Panc1 (cell line): ENCODE measurements at regions not wholly inside any gene's neighbourhood (a gene's known extent, or its start where the extent isn't known, plus 50 kb on each side); places are given as distances from the start of the nearest gene placed in this dataset.

Source experiments
- ATAC-seq: fragments of 200-7000 bp; cut with Tn5 transposase; 2 replicates; pipeline ENCODE4 v1.9.1; 2020; ENCODE audit warnings: mild to moderate bottlenecking, moderate library complexity
- BruUV-seq: library from RNA; stranded (reverse); fragments of 400-500 nt; replicated peaks from 2 replicates; lab custom pipeline; 2021; lab: Mats Ljungman, UMichigan
- CTCF ChIA-PET: fragments of 300-600 bp; sonication (Branson Sonifier 250); formaldehyde crosslinking; loops from one replicate; lab custom pipeline; 2022; ENCODE audit warnings: antibody characterized with exemption; lab: Charles Lee
- POLR2A ChIA-PET: fragments of 300-600 bp; sonication (Branson Sonifier 250); formaldehyde crosslinking; loops from one replicate; lab custom pipeline; 2022; ENCODE audit warnings: antibody characterized with exemption; lab: Charles Lee
- DNase-seq: peaks from one replicate; pipeline ENCODE4 v3.0.0-alpha.2; 2010; ENCODE audit warnings: low read depth, low spot score
- H3K27ac ChIP-seq: 2 replicates; pipeline ENCODE4 v1.5.1; 2011; ENCODE audit warnings: mild to moderate bottlenecking, low read length, inconsistent platforms
- H3K27me3 ChIP-seq: fragments of 200-500 bp; sonication (Bioruptor generic); 2 replicates; pipeline ENCODE4 v1.6.0; 2014; ENCODE audit warnings: low read length, inconsistent platforms; ENCODE audit not compliant: control insufficient read depth, insufficient read depth
- H3K36me3 ChIP-seq: fragments of 200-500 bp; sonication (Bioruptor generic); 2 replicates; pipeline ENCODE4 v1.5.1; 2014; ENCODE audit warnings: inconsistent platforms, mild to moderate bottlenecking, low read length, moderate library complexity; ENCODE audit not compliant: control insufficient read depth, insufficient read depth
- H3K4me1 ChIP-seq: 2 replicates; pipeline ENCODE4 v1.5.1; 2011; ENCODE audit warnings: inconsistent platforms, mild to moderate bottlenecking, low read length, moderate library complexity; ENCODE audit not compliant: control insufficient read depth, insufficient read depth
- H3K4me3 ChIP-seq, 2 experiments: 2 replicates each; pipeline ENCODE4 v1.5.1; 2011 to 2012; ENCODE audit warnings: low read depth in 2 of 2, low read length in 2 of 2, mild to moderate bottlenecking in 2 of 2, inconsistent platforms in 1 of 2, moderate library complexity in 1 of 2
- H3K9me3 ChIP-seq: fragments of 200-500 bp; sonication (Bioruptor generic); 2 replicates; pipeline ENCODE4 v1.5.1; 2014; ENCODE audit warnings: low read depth, mild to moderate bottlenecking, inconsistent platforms, low read length, moderate library complexity; ENCODE audit not compliant: control insufficient read depth, insufficient read depth
- CTCF ChIP-seq: fragments of 450-650 bp; IDR thresholded peaks from 2 replicates; pipeline ENCODE4 v1.5.1; 2017; ENCODE audit warnings: mild to moderate bottlenecking
- POLR2AphosphoS5 ChIP-seq: IDR thresholded peaks from 2 replicates; pipeline ENCODE4 v1.6.1; 2012; ENCODE audit warnings: mild to moderate bottlenecking, low read depth, low read length, moderate library complexity
- REST ChIP-seq, 2 experiments: IDR thresholded peaks; 2 replicates each; pipeline ENCODE4 v1.6.1; 2011 to 2012; ENCODE audit warnings: low read depth in 2 of 2, control low read depth in 1 of 2, low read length in 1 of 2, mild to moderate bottlenecking in 1 of 2, moderate library complexity in 1 of 2; ENCODE audit not compliant: insufficient read depth in 1 of 2
- SIN3A ChIP-seq: IDR thresholded peaks from 2 replicates; pipeline ENCODE4 v1.6.1; 2012; ENCODE audit warnings: low read depth, mild to moderate bottlenecking, low read length, moderate library complexity, borderline replicate concordance; ENCODE audit not compliant: insufficient read depth
- TCF7L2 ChIP-seq: IDR thresholded peaks from 2 replicates; pipeline ENCODE4 v1.6.1; 2011; ENCODE audit warnings: mild to moderate bottlenecking, low read depth, low read length, inconsistent platforms
- in situ Hi-C: cut with HindIII; loops from 2 replicates; pipeline ENCODE4 v1.10.0; 2016; ENCODE audit warnings: low sequenced_read_pairs, low pct_unique_long_range_greater_than_20kb
- intact Hi-C: fragments of 100-400 bp; cut with micrococcal nuclease; formaldehyde crosslinking; loops from one replicate; pipeline ENCODE4 v1.10.0; 2022; ENCODE audit not compliant: unreplicated experiment

GRCh38 chrX:151088221-151088620 is 88.2 kb upstream of the GPR50 start:
- Histone ChIP-seq H3K27me3 (peaks cover 20% of the 10 kb centered on the region), H3K4me1 (no peaks in the 10 kb centered on the region), H3K4me3 (no peak overlapping the region), H3K36me3 (no peaks in the 10 kb centered on the region), H3K9me3 (no peaks in the 10 kb centered on the region), H3K27ac (no peak overlapping the region)
- ChIA-PET POLR2A (no interaction called here), CTCF (no interaction called here)
- ATAC-seq (no peak), DNase-seq (no peak)
- intact Hi-C loops, result no loop called here
- TF ChIP-seq TCF7L2 (no peak), SIN3A (no peak), POLR2AphosphoS5 (no peak), CTCF (no peak), REST (IDR thresholded peaks at IDR 0.05; ENCODE audit: insufficient read depth in 1 of 2, low read depth in 2 of 2, low read length in 1 of 2) (no peak)
- BruUV-seq, result no TSS peak
- in situ Hi-C loops, result no loop called here

- in situ Hi-C loops, result no loop called here
- CTCF ChIA-PET, result interaction anchor here (0.6 kb wide), 1 partner anchor 35 kb away, joined by 7 read pairs; no protein-coding TSS in a partner anchor
- H3K4me1 ChIP-seq, result no peaks in the 10 kb centered on the region
Measured at GRCh38 chrX:151099001-151099400, 77.4 kb upstream of the GPR50 start.

More at GRCh38 chrX:151099001-151099400, 77.4 kb upstream of the GPR50 start:
- intact Hi-C loops, result no loop called here
- TF ChIP-seq REST (IDR thresholded peaks at IDR 0.05; ENCODE audit: insufficient read depth in 1 of 2, low read depth in 2 of 2, low read length in 1 of 2), result no peak
- no peak for TF ChIP-seq POLR2AphosphoS5
- TF ChIP-seq TCF7L2, result no peak
- TF ChIP-seq SIN3A, result no peak
- no peak for TF ChIP-seq CTCF
- Histone ChIP-seq H3K36me3 (no peaks in the 10 kb centered on the region), H3K27me3 (peaks cover 3% of the 10 kb centered on the region), H3K4me3 (no peak overlapping the region), H3K27ac (no peak overlapping the region), H3K9me3 (no peaks in the 10 kb centered on the region)
- no TSS peak for BruUV-seq
- POLR2A ChIA-PET, result no interaction called here
- no peak for ATAC-seq
- DNase-seq, result no peak
